SH-SY5Y (cell line): ENCODE measurements at regions not wholly inside any gene's neighbourhood (a gene's known extent, or its start where the extent isn't known, plus 50 kb on each side); places are given as distances from the start of the nearest gene placed in this dataset.

ENCODE experiments used
- GATA2 ChIP-seq: IDR thresholded peaks from 2 replicates; pipeline ENCODE4 v1.6.1; 2011; ENCODE audit warnings: mild to moderate bottlenecking, low read depth, low read length
- GATA3 ChIP-seq: IDR thresholded peaks from 2 replicates; pipeline ENCODE4 v1.6.1; 2011; ENCODE audit warnings: low read depth, mild to moderate bottlenecking, low read length, moderate library complexity

- no peak for TF ChIP-seq GATA3
- TF ChIP-seq GATA2, result no peak
These were observed 342.0 kb upstream of the PODXL start for GRCh38 chr7:131898418-131898817.
